GM12864 (cell line): ENCODE measurements at regions not wholly inside any gene's neighbourhood (a gene's known extent, or its start where the extent isn't known, plus 50 kb on each side); places are given as distances from the start of the nearest gene placed in this dataset.

Experiments
- DNase-seq: peaks from one replicate; pipeline ENCODE4 v3.0.0-alpha.2; 2011; ENCODE audit warnings: low read depth
- H3K4me3 ChIP-seq: 2 replicates; pipeline ENCODE4 v1.5.1; 2011; ENCODE audit warnings: mild to moderate bottlenecking, low read depth, low read length, control low read depth
- TF ChIP-seq, protein P1 (sequence below): IDR thresholded peaks from 2 replicates; pipeline ENCODE4 v1.5.1; 2011; ENCODE audit warnings: low read depth, mild to moderate bottlenecking, moderate library complexity, low read length, control low read depth, inconsistent platforms; ENCODE audit errors: missing control alignments

DNA sequence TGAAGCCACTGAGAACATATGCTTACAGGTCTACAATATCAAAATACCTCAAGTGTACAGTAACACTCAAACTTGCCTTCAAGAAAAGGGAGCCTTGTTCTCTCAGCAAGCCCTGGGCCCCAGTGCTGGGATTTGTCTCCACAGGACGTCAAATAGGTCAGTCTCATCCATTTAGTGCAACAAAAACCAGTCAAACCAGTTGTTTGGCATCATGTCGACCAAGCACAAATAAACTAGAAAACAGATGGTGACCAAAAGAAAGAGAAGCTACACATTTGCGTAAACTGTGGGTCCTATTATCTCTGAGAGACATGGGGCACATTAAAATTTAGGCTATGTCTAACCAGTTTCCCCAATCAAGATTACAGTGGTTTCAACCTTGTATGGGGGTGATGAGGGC lies 182.6 kb upstream of the PKDCC start:
- no peak overlapping the region for H3K4me3 ChIP-seq
- DNase-seq = no peak
- TF ChIP-seq, protein P1, sequence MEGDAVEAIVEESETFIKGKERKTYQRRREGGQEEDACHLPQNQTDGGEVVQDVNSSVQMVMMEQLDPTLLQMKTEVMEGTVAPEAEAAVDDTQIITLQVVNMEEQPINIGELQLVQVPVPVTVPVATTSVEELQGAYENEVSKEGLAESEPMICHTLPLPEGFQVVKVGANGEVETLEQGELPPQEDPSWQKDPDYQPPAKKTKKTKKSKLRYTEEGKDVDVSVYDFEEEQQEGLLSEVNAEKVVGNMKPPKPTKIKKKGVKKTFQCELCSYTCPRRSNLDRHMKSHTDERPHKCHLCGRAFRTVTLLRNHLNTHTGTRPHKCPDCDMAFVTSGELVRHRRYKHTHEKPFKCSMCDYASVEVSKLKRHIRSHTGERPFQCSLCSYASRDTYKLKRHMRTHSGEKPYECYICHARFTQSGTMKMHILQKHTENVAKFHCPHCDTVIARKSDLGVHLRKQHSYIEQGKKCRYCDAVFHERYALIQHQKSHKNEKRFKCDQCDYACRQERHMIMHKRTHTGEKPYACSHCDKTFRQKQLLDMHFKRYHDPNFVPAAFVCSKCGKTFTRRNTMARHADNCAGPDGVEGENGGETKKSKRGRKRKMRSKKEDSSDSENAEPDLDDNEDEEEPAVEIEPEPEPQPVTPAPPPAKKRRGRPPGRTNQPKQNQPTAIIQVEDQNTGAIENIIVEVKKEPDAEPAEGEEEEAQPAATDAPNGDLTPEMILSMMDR = no peak

DNA sequence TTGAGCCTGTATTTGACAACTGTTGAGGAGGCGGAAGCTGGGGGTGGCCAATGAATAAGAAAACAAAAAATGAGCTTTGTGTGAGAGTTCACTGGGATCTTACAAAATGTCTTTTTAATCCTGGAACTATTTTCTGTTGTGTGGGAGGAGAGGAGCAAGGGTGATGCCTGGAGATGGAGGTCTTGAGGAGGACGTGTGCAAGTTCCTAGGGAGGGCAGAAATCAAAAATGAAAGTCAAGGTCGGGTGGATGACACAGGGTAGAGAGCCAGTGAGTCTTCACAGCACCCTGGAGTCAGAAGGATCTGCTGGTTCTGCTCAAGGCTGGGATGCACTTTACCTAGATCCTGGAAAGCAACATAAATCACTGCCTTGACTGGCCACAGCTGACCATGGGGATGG lies 180.3 kb upstream of the PKDCC start:
- no peak overlapping the region; the same call in 1 of the 2 replicates for H3K4me3 ChIP-seq
- DNase-seq = no peak
- TF ChIP-seq, protein P1 = no peak

DNA sequence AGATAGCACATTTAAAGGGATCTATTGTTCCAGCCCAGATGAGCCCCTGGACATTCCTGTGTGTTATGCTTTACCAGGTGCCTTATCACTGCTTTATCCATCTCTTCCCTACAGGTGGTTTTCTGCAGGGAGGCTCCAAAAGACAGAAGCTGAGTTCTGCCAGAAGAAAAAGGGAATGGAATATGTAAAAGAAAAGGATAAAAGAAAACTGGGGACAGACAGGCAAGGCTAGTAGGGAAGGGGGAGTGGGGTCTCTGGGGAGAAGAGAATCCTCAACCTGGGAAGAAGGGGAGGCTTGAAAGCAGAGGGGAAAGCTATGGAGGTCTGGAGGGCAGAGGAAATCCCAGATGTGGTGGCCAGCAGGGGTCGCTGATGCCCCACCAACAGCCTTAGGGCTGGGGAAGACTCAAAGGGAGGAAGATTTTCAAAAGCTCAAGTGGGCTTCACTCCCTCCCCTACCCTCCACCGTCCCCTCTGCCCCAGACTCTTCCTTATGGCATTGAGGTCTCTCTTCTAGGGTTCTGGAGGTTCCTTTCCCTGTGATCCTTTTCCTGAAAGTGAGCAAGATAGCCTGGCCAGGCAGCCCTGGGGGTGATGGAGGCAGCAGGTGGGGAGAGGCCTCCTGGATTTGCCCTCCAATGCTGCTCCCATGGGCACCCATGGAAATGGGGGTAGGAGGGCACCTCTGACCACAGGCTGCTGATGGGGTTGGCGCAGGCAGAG lies 178.1 kb upstream of the PKDCC start:
- H3K4me3 ChIP-seq = no peak overlapping the region
- TF ChIP-seq, protein P1 = peak; percentile 90
- peak; percentile 19 for DNase-seq

DNA sequence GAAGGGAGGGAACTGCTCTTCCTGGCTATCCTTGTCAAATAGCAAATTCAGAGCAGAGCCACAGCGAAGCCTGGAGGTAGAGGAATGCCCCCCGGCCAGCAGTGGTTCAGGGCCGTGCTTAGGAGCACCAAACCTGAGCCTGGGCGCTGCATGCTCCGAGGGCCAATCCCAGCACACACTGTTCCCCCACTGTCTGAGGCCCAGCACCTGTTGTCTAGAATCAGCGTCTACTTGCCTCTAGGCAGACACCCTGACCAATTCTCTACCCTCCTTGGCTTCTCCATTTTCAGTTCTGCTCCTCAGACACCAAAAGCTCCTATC lies 177.6 kb upstream of the PKDCC start:
- no peak overlapping the region for H3K4me3 ChIP-seq
- TF ChIP-seq, protein P1 = no peak
- DNase-seq = no peak

DNA sequence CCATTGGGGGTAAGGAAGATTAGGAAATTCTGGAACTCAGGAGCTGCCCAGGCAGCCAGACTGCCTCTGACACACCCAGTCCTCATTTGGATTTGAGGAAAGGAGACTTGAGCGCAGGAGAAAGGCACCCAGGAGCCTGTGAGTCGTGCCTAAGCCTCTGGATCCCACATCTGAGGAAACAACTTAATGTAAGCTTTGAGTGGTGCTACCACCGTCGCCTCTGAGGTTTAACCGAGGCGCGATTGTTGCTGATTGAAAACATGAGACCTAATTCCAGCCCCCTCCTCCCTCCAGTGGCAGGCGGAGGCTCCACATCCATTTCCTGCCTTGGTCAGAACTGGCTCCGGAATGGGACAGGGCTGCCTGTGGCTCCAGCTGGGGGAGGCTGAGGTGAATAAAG lies 176.7 kb upstream of the PKDCC start:
- DNase-seq = no peak
- TF ChIP-seq, protein P1 = no peak
- H3K4me3 ChIP-seq = no peak overlapping the region

DNA sequence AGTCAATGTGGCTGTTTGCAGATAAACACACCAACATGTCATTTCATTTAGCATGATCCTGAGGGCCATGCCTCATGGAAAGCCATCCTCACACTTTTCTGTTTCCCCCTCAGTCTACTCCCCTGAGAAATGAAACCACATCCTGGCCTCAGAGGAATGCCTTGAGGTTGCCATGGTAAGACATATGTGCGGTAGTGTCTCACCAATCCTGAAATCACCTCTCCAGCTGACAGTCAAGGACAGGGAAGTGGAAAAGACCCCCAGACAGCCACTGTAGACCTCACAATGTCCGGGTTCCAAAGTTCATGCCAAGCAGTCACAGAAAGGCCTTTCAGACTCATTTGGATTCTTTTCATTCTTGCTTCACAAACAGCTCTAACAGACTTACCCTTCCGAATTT lies 175.2 kb upstream of the PKDCC start:
- no peak for DNase-seq
- TF ChIP-seq, protein P1 = no peak
- no peak overlapping the region for H3K4me3 ChIP-seq

DNA sequence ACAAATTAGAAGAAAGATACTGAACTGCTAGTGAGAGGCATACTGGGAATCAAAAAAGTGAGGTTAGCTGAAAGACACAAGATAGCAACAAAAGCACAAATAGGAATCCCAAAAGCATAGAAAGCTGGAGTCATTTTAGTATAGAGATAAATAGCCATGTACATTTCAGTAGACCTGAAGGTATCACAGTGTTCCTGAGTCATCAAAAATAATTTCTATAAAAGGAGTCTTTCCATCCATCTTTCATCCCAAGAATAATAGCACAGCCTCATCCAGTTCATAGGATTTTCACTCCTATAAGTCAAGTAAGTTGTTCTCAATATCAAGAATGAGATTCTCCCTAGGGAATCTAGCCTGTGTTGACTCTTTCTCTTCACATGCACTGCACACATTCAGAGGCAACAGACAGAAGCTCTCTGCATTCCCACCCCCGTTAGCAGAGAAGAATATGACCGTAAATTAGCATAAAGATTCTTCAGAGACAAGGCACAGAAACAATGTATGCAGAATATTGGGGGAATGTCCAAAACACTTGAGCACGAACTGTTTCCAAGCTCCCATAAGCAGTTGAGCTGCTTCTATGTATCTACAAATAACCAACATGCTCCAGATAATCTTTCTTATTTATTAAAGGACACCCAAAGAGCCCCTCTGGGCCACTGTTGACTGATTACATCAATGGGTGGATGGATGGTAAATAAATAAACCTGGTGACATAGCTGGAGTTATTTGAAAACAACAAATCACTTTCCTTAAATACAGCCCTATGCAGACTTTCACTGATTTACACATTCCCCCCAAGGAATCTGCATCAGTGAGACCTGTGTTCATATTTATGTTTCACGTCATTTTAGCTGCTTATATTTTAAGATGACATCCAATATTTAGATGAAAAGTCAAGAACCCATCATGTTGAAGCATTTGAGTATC lies 174.5 kb upstream of the PKDCC start:
- TF ChIP-seq, protein P1 = no peak
- DNase-seq = no peak
- H3K4me3 ChIP-seq = no peak overlapping the region
